Ovary (tissue), 7 donors: ENCODE measurements at regions not wholly inside any gene's neighbourhood (a gene's known extent, or its start where the extent isn't known, plus 50 kb on each side); places are given as distances from the start of the nearest gene placed in this dataset.

Experiments
- DNase-seq, 5 donors: peaks; one replicate each; pipeline ENCODE4 v3.0.0-alpha.2; 2019 to 2020
- H3K27ac ChIP-seq, 2 donors: fragments of 200-600 bp; one replicate each; pipeline versions ENCODE4 v1.5.1 to v1.8.0; 2019 to 2022
- H3K27me3 ChIP-seq: fragments of 200-600 bp; one replicate; pipeline ENCODE4 v1.8.0; 2022
- H3K36me3 ChIP-seq: fragments of 200-600 bp; sonication (generic); one replicate; pipeline ENCODE4 v1.5.1; 2019
- H3K4me1 ChIP-seq: one replicate; pipeline ENCODE4 v1.8.1; 2013; ENCODE audit warnings: mild to moderate bottlenecking, moderate library complexity; ENCODE audit not compliant: insufficient read depth
- H3K4me3 ChIP-seq: fragments of 200-600 bp; sonication (generic); one replicate; pipeline ENCODE4 v1.5.1; 2017
- H3K9me3 ChIP-seq, 2 donors: fragments of 200-600 bp in 1 of 2; sonication (generic) in 1 of 2; one replicate each; pipeline versions ENCODE4 v1.5.1 to v1.8.1; 2013 to 2019; ENCODE audit warnings: mild to moderate bottlenecking in 1 of 2, moderate library complexity in 1 of 2
- CTCF ChIP-seq, 3 donors: fragments of 450-650 bp in 2 of 3; fragments of 200-600 bp in 1 of 3; IDR thresholded peaks; one replicate each; pipeline versions ENCODE4 v1.5.1 to v1.8.0; 2016 to 2022; ENCODE audit warnings: antibody characterized with exemption in 3 of 3, mild to moderate bottlenecking in 1 of 3
- EP300 ChIP-seq: sonication (generic); formaldehyde crosslinking; IDR thresholded peaks from one replicate; pipeline ENCODE4 v1.6.1; 2017; ENCODE audit warnings: antibody characterized with exemption
- POLR2A ChIP-seq: fragments of 450-650 bp; IDR thresholded peaks from one replicate; pipeline ENCODE4 v1.6.1; 2017; ENCODE audit warnings: antibody characterized with exemption, mild to moderate bottlenecking, moderate library complexity
- WGBS, 3 donors: extraction: QIAGEN DNeasy Blood & Tissue Kit in 1 of 3; methylation state at CpG; one replicate each; pipeline versions ENCODE4 v1.1.5 to v1.1.7; 2013 to 2017; 5-methylcytosine and 5-hydroxymethylcytosine counted together
- intact Hi-C, 4 donors: fragments of 100-400 bp; cut with DNase I; formaldehyde crosslinking; loops; one replicate each; pipeline versions ENCODE4 v1.11.0 to v1.15.1; 2022 to 2023
- donor health status: DM: no; HTN: no; CAD: no; lungs with moderate emphysema.
- donor health status: DM: no; HTN: no; CAD: no.
- donor health status: Bipolar disorder and iron deficiency.
- donor health status: DM: no; HTN: no; CAD: no.
- donor health status: DM: yes; HTN: yes; CAD: no.

GRCh38 chr1:189908113-189908512 lies 569.6 kb downstream of the BRINP3 start:
- Histone ChIP-seq H3K27me3 (no peaks in the 10 kb centered on the region), H3K4me1 (no peaks in the 10 kb centered on the region), H3K36me3 (no peaks in the 10 kb centered on the region), H3K27ac (no peak overlapping the region), H3K9me3 (no peaks in the 10 kb centered on the region), H3K4me3 (no peak overlapping the region)
- intact Hi-C loops: no loop called here
- TF ChIP-seq EP300 (no peak), POLR2A (no peak), CTCF (IDR thresholded peaks at IDR 0.05) (no peak)
- no peak for DNase-seq

GRCh38 chr1:189921613-189922012 lies 556.1 kb downstream of the BRINP3 start:
- Histone ChIP-seq H3K4me1 (no peaks in the 10 kb centered on the region), H3K4me3 (no peak overlapping the region), H3K27ac (no peak overlapping the region), H3K36me3 (no peaks in the 10 kb centered on the region), H3K27me3 (no peaks in the 10 kb centered on the region), H3K9me3 (no peaks in the 10 kb centered on the region)
- DNase-seq: no peak
- intact Hi-C loops: no loop called here
- WGBS, 3 donors: 93 to 97% (median 95%) methylated on average over 2 of the region's 2 CpGs
- TF ChIP-seq EP300 (no peak), CTCF (IDR thresholded peaks at IDR 0.05) (no peak), POLR2A (no peak)

- intact Hi-C loops: no loop called here
- TF ChIP-seq CTCF (IDR thresholded peaks at IDR 0.05) (no peak), EP300 (no peak), POLR2A (no peak)
- Histone ChIP-seq H3K27me3 (no peaks in the 10 kb centered on the region), H3K36me3 (no peaks in the 10 kb centered on the region), H3K4me1 (no peaks in the 10 kb centered on the region), H3K4me3 (no peak overlapping the region), H3K27ac (no peak overlapping the region), H3K9me3 (no peaks in the 10 kb centered on the region)
- no peak for DNase-seq
- WGBS, 3 donors: 18 to 34% (median 19%) methylated on average over 2 of the region's 2 CpGs
These were observed 550.0 kb downstream of the BRINP3 start for GRCh38 chr1:189927641-189928040.

GRCh38 chr1:189929501-189930099 lies 548.1 kb downstream of the BRINP3 start:
- Histone ChIP-seq H3K4me1 (no peaks in the 10 kb centered on the region), H3K4me3 (no peak overlapping the region), H3K27me3 (no peaks in the 10 kb centered on the region), H3K36me3 (no peaks in the 10 kb centered on the region), H3K27ac (no peak overlapping the region), H3K9me3 (no peaks in the 10 kb centered on the region)
- intact Hi-C loops: no loop called here
- TF ChIP-seq EP300: no peak
- no peak for DNase-seq
- WGBS, 3 donors: 72 to 84% (median 82%) methylated on average over 6 of the region's 6 CpGs

- no peaks in the 10 kb centered on the region for H3K36me3 ChIP-seq
- WGBS, 3 donors: 82 to 89% (median 85%) methylated on average over 2 of the region's 2 CpGs
- intact Hi-C loops: no loop called here
These were observed 540.8 kb downstream of the BRINP3 start for GRCh38 chr1:189936861-189937260.

More at GRCh38 chr1:189936861-189937260, 540.8 kb downstream of the BRINP3 start:
- Histone ChIP-seq H3K4me1 (no peaks in the 10 kb centered on the region), H3K4me3 (no peak overlapping the region), H3K27ac (no peak overlapping the region), H3K27me3 (no peaks in the 10 kb centered on the region), H3K9me3 (no peaks in the 10 kb centered on the region)
- no peak for DNase-seq
- TF ChIP-seq CTCF (IDR thresholded peaks at IDR 0.05) (no peak), POLR2A (no peak), EP300 (no peak)
